GM23338 (cell line): ENCODE measurements at regions not wholly inside any gene's neighbourhood (a gene's known extent, or its start where the extent isn't known, plus 50 kb on each side); places are given as distances from the start of the nearest gene placed in this dataset.

Source experiments
- ATAC-seq: fragments of 200-7000 bp; cut with Tn5 transposase; 3 replicates; pipeline ENCODE4 v1.9.1; 2020
- DNase-seq: peaks from one replicate; pipeline ENCODE4 v3.0.0-alpha.2; 2015; ENCODE audit warnings: low spot score
- H2AFZ ChIP-seq: fragments of 200-600 bp; sonication (generic); 2 replicates; pipeline ENCODE4 v1.8.0; 2016; ENCODE audit warnings: antibody characterized with exemption, mild to moderate bottlenecking, moderate library complexity
- H3F3A ChIP-seq: fragments of 200-600 bp; sonication (generic); replicated peaks from 2 replicates; pipeline ENCODE4 v1.8.0; 2017; ENCODE audit warnings: antibody characterized with exemption, mixed run types, low read depth
- H3K27ac ChIP-seq: fragments of 200-600 bp; sonication (generic); 2 replicates; pipeline ENCODE4 v1.6.1; 2016; ENCODE audit warnings: low read depth
- H3K27me3 ChIP-seq: fragments of 200-600 bp; sonication (generic); 2 replicates; pipeline ENCODE4 v1.8.0; 2016; ENCODE audit warnings: mild to moderate bottlenecking, mixed run types, moderate library complexity; ENCODE audit not compliant: insufficient read depth
- H3K36me3 ChIP-seq: fragments of 200-600 bp; sonication (generic); 2 replicates; pipeline ENCODE4 v1.8.0; 2016; ENCODE audit warnings: mild to moderate bottlenecking; ENCODE audit not compliant: insufficient read depth
- H3K4me1 ChIP-seq: fragments of 200-600 bp; sonication (generic); 2 replicates; pipeline ENCODE4 v1.8.0; 2016; ENCODE audit warnings: mild to moderate bottlenecking, moderate library complexity; ENCODE audit not compliant: insufficient read depth
- H3K4me2 ChIP-seq: fragments of 200-600 bp; sonication (generic); 2 replicates; pipeline ENCODE4 v1.7.1; 2017; ENCODE audit warnings: mixed run types
- H3K4me3 ChIP-seq: fragments of 200-600 bp; sonication (generic); 2 replicates; pipeline ENCODE4 v1.6.1; 2016; ENCODE audit warnings: mixed run types
- H3K79me2 ChIP-seq: fragments of 200-600 bp; sonication (generic); replicated peaks from 2 replicates; pipeline ENCODE4 v1.8.0; 2017; ENCODE audit warnings: mild to moderate bottlenecking; ENCODE audit not compliant: insufficient read depth
- H3K9me2 ChIP-seq: fragments of 200-600 bp; sonication (generic); 2 replicates; pipeline ENCODE4 v1.8.0; 2017; ENCODE audit not compliant: insufficient read depth
- H4K20me1 ChIP-seq: fragments of 200-600 bp; sonication (generic); replicated peaks from 2 replicates; pipeline ENCODE4 v1.8.0; 2017; ENCODE audit warnings: mild to moderate bottlenecking; ENCODE audit not compliant: insufficient read depth
- H3K27ac Mint-ChIP-seq: 2 replicates; pipeline ENCODE4 v1.8.0; 2020; ENCODE audit warnings: inconsistent platforms, mild to moderate bottlenecking, moderate library complexity, mixed read lengths
- H3K27me3 Mint-ChIP-seq: 3 replicates; pipeline ENCODE4 v1.8.0; 2022; ENCODE audit warnings: low read depth, mild to moderate bottlenecking, moderate library complexity, mixed read lengths, inconsistent platforms; ENCODE audit not compliant: insufficient read depth, poor library complexity
- H3K36me3 Mint-ChIP-seq: 3 replicates; pipeline ENCODE4 v1.8.0; 2021; ENCODE audit warnings: low read depth, mild to moderate bottlenecking, inconsistent platforms, moderate library complexity, mixed read lengths
- H3K4me1 Mint-ChIP-seq: 3 replicates; pipeline ENCODE4 v1.8.0; 2020; ENCODE audit warnings: mild to moderate bottlenecking, inconsistent platforms, mixed read lengths
- H3K4me3 Mint-ChIP-seq: 3 replicates; pipeline ENCODE4 v1.8.0; 2021; ENCODE audit warnings: moderate library complexity, mild to moderate bottlenecking, inconsistent platforms, mixed read lengths
- H3K9me3 Mint-ChIP-seq: 3 replicates; pipeline ENCODE4 v1.8.0; 2020; ENCODE audit warnings: moderate library complexity, mild to moderate bottlenecking, inconsistent platforms, mixed read lengths
- CREB1 ChIP-seq: fragments of 250-450 bp; sonication (Bioruptor Pico); IDR thresholded peaks from 2 replicates; pipeline ENCODE4 v1.5.0; 2020; ENCODE audit warnings: low read depth, mild to moderate bottlenecking, moderate library complexity
- ETS1 ChIP-seq: IDR thresholded peaks from 2 replicates; pipeline ENCODE4 v1.6.1; 2016; ENCODE audit warnings: antibody characterized with exemption
- EZH2 ChIP-seq: fragments of 200-600 bp; sonication (generic); IDR thresholded peaks from one replicate; pipeline ENCODE4 v1.8.0; 2017; ENCODE audit warnings: antibody characterized with exemption, mild to moderate bottlenecking, low read depth; ENCODE audit not compliant: unreplicated experiment
- EZH2phosphoT487 ChIP-seq: fragments of 200-600 bp; sonication (generic); IDR thresholded peaks from one replicate; pipeline ENCODE4 v1.8.1; 2018; ENCODE audit warnings: antibody characterized with exemption; ENCODE audit not compliant: unreplicated experiment
- JUNB ChIP-seq: IDR thresholded peaks from one replicate; pipeline ENCODE4 v1.6.1; 2016; ENCODE audit warnings: antibody characterized with exemption; ENCODE audit not compliant: unreplicated experiment
- NANOG ChIP-seq: IDR thresholded peaks from 2 replicates; pipeline ENCODE4 v1.6.1; 2016; ENCODE audit warnings: antibody characterized with exemption, borderline replicate concordance
- POLR2AphosphoS5 ChIP-seq: IDR thresholded peaks from 2 replicates; pipeline ENCODE4 v1.6.1; 2016; ENCODE audit warnings: antibody characterized with exemption, low read depth
- REST ChIP-seq: IDR thresholded peaks from one replicate; pipeline ENCODE4 v1.6.1; 2018; ENCODE audit warnings: antibody characterized with exemption; ENCODE audit not compliant: unreplicated experiment
- STAT1 ChIP-seq: IDR thresholded peaks from one replicate; pipeline ENCODE4 v1.6.1; 2016; ENCODE audit warnings: antibody characterized with exemption; ENCODE audit not compliant: unreplicated experiment
- ZNF114 ChIP-seq: fragments of 250-450 bp; sonication (Bioruptor Pico); IDR thresholded peaks from 2 replicates; pipeline ENCODE4 v1.5.0; 2020; ENCODE audit warnings: mild to moderate bottlenecking, moderate library complexity
- ZNF331 ChIP-seq: fragments of 250-450 bp; sonication (Bioruptor Pico); IDR thresholded peaks from 2 replicates; pipeline ENCODE4 v1.5.0; 2020; ENCODE audit warnings: low read depth, mild to moderate bottlenecking, moderate library complexity
- ZNF462 ChIP-seq: fragments of 250-450 bp; sonication (Bioruptor Pico); IDR thresholded peaks from 2 replicates; pipeline ENCODE4 v1.5.0; 2020; ENCODE audit warnings: mild to moderate bottlenecking, moderate library complexity
- TF ChIP-seq, protein P1 (sequence below), 2 experiments: fragments of 200-600 bp in 1 of 2; sonication (generic) in 1 of 2; conservative IDR thresholded peaks; 2 replicates each; pipeline versions ENCODE4 v1.5.1 to v1.6.1; 2016 to 2017; ENCODE audit warnings: antibody characterized with exemption in 2 of 2, low read depth in 2 of 2, mild to moderate bottlenecking in 2 of 2, moderate library complexity in 1 of 2

- no peak overlapping the region for H3K27ac Mint-ChIP-seq
- ATAC-seq (no peak), DNase-seq (no peak)
- Histone ChIP-seq H4K20me1 (no peaks in the 10 kb centered on the region), H3K9me2 (peaks cover 1% of the 10 kb centered on the region; the same call in 1 of the 2 replicates), H2AFZ (no peak overlapping the region), H3K4me2 (no peak overlapping the region), H3K79me2 (no peaks in the 10 kb centered on the region), H3K27ac (no peak overlapping the region), H3K36me3 (no peaks in the 10 kb centered on the region; the same call in 1 of the 2 replicates), H3F3A (no peaks in the 10 kb centered on the region), H3K4me1 (peaks cover 6% of the 10 kb centered on the region), H3K4me3 (no peak overlapping the region), H3K27me3 (no peaks in the 10 kb centered on the region)
- H3K4me3 Mint-ChIP-seq: no peak overlapping the region
- H3K9me3 Mint-ChIP-seq: no peaks in the 10 kb centered on the region
- H3K36me3 Mint-ChIP-seq: no peaks in the 10 kb centered on the region
- no peaks in the 10 kb centered on the region for H3K27me3 Mint-ChIP-seq
- H3K4me1 Mint-ChIP-seq: peaks cover 11% of the 10 kb centered on the region
- no peak for TF ChIP-seq EZH2phosphoT487
- TF ChIP-seq, protein P1, sequence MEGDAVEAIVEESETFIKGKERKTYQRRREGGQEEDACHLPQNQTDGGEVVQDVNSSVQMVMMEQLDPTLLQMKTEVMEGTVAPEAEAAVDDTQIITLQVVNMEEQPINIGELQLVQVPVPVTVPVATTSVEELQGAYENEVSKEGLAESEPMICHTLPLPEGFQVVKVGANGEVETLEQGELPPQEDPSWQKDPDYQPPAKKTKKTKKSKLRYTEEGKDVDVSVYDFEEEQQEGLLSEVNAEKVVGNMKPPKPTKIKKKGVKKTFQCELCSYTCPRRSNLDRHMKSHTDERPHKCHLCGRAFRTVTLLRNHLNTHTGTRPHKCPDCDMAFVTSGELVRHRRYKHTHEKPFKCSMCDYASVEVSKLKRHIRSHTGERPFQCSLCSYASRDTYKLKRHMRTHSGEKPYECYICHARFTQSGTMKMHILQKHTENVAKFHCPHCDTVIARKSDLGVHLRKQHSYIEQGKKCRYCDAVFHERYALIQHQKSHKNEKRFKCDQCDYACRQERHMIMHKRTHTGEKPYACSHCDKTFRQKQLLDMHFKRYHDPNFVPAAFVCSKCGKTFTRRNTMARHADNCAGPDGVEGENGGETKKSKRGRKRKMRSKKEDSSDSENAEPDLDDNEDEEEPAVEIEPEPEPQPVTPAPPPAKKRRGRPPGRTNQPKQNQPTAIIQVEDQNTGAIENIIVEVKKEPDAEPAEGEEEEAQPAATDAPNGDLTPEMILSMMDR (conservative IDR thresholded peaks at IDR 0.05; ENCODE audit: low read depth in 2 of 2): no peak
- TF ChIP-seq ETS1: no peak
- no peak for TF ChIP-seq ZNF331 (CRISPR knock-in tag)
- no peak for TF ChIP-seq CREB1 (CRISPR knock-in tag)
- no peak for TF ChIP-seq POLR2AphosphoS5
- no peak for TF ChIP-seq STAT1
- no peak for TF ChIP-seq ZNF462 (CRISPR knock-in tag)
- no peak for TF ChIP-seq NANOG
- TF ChIP-seq EZH2: no peak
- no peak for TF ChIP-seq ZNF114
- TF ChIP-seq REST: no peak
- TF ChIP-seq JUNB: no peak
Measured at GRCh38 chr5:82828211-82828610, 249.0 kb downstream of the TMEM167A start.
